RKO (cell line): ENCODE measurements at regions not wholly inside any gene's neighbourhood (a gene's known extent, or its start where the extent isn't known, plus 50 kb on each side); places are given as distances from the start of the nearest gene placed in this dataset.

ENCODE experiments used
- DNase-seq: peaks from one replicate; pipeline ENCODE4 v3.0.0-alpha.2; 2016; ENCODE audit warnings: low spot score

DNA sequence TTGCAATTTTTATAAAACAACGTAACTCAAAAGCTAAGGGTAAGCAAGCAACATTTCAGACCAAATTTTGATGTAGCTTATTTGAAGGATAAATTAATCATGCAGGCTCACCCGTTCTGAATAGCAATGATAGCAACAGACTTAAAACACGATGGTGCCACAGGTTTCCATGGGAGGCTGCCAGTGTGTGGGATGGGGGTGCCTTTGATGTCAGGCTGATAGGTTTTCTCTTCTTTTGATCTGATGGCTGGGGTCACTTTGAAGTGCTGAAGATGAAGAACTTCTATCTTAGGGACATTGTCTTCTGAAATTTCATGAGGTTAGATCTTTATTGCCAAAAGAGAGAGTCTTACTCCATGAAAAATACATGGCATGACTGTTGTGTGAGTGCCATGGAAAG lies 206.8 kb downstream of the LPIN1 start:
- no peak for DNase-seq

DNA sequence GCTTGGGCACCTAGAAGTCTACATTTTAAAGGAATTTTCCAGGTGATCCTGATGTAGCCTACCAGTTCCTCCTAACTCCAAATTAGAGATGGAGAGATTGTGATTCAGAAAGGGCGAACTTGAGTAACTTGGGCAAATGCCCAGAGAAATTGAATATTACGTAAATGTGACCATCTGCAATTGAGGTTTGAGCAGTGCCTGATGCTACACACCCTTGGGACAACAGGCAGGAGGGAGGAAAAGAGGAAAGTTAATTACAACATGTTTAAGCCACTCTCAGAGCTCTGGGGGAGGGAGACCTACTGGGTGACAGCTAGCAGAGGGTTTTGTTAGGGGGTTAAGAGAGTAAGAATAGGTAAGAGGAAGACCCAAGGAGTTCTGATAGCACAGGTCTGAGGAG lies 208.9 kb downstream of the LPIN1 start:
- DNase-seq = no peak

- no peak for DNase-seq
Observed at GRCh38 chr2:11955884-11956291, 209.5 kb downstream of the LPIN1 start.

DNA sequence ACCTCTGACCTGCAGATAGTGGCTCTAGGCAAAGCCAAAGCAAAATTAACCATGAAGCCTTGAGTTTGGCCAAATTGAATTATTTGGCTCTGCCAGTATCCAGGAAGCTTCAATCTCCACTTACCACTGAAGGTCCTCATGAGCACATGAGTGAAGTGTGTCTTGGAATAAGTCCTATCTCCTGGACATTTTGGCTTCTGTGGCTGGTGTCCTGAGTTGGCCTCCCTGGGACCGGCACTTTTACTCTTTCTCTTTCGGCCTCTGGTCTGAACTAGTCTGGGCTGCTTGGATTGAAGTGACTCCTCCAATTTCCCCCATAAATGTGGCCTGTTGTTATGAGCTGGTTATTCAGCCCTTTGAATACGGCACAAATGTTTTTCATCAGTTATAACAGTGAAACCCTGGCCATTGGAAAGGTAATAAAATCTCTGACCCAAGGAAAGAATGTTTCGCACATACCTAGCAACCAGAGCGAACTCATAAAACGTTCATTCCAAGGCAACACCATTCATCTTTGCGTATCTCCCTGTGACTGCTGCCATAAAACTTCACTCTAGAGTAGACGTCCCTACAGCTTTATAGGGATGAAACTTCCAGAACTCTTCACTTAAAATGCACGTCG lies 216.4 kb downstream of the LPIN1 start:
- DNase-seq = no peak

DNA sequence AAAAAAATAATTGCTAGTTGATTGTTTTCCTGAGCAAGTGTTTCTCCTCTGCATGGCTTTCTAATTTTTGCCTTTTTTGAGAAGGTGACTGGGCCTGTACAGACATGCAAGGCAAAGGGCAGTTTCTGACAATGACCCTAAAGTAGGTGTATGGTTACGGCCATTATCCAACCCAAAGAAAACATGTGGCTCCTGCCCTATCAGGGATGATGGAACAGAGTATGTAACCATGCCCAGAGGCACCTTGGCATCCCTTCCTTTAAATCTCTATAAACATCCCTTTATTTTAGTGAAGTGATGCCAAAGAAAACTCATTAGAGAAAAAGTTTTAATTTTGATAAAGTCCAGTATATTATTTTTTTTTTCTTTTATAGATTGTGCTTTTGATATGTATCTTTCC lies 217.5 kb downstream of the LPIN1 start:
- no peak for DNase-seq

DNA sequence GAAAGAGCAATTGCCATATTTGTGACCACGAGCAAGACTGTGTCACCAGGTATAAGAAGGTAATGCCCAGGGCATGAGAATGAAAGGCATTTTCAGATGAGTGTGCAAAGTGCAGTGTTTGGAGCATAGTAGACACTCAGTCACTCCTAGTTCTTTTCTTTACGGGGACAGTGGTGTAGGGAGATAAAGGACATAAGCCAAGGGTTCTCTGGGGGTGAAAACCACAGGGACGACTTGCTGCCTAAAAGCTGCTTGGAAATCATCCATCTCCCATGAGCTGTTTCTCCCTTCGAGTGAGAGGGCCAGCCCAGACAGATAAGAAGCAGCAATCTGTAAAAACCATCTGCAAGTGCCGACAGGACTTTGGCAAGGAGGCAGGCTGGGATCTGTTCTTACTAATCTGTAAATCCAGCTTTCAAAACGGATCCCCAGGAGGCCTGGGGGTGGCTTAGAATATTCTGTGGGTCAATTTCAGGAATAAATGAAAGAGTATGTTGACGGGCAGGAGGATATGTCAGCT lies 221.6 kb downstream of the LPIN1 start:
- DNase-seq = no peak

- no peak for DNase-seq
Observed at GRCh38 chr2:11968521-11968920, 222.1 kb downstream of the LPIN1 start.

DNA sequence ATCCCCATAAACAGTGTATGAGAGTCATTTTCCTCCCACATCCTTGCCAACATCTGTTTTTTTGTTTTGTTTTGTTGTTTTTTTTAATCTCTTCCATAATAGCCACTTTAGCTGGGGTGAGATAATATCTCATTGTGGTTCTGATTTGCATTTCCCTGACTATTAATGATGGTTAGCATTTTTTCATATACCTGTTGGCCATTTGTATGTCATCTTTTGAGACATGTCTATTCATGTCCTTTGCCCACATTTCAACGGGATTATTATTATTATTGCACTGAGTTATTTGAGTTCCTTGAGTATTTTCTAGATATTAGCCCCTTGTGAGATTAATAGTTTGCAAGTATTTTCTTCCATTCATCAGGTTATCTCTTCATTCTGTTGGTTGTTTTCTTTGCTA lies 223.3 kb downstream of the LPIN1 start:
- no peak for DNase-seq

DNA sequence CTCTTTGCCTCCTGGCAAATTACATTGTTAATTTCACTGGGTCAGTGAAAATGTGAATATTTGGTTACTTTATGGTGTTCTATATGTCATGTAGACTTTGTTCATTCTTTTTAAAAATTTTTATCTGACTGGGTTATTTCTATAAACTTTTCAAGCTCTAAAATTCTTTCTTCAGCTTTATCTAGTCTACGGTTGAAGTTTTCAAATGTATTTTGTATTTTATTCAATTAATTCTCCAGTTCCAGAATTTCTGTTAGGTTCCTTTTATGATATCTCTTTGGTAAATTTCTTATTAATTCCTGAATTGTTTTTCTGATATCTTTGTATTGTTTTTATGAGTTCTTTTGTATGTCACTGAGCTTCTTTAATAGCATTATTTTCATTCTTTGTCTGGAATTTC lies 228.1 kb downstream of the LPIN1 start:
- no peak for DNase-seq

DNA sequence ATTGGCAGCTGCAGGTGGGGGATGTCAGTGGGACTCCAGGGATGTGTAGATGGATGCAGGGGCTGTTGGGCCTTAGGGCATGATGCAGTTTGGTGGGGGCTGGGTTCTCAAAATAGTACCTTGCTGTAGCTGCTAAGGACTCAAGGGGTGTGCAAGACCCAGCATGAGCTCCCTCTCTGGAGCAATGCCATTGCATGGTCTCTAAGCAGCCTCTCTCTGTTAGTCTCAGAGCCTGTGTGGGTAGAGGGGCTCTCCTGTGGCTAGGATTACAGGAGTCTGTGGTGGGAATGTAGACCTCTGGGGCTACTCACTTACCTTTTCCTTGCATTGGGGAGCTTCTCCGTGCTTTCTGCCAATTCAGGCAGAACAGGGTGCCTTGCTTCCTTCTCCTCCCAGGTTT lies 228.9 kb downstream of the LPIN1 start:
- no peak for DNase-seq

DNA sequence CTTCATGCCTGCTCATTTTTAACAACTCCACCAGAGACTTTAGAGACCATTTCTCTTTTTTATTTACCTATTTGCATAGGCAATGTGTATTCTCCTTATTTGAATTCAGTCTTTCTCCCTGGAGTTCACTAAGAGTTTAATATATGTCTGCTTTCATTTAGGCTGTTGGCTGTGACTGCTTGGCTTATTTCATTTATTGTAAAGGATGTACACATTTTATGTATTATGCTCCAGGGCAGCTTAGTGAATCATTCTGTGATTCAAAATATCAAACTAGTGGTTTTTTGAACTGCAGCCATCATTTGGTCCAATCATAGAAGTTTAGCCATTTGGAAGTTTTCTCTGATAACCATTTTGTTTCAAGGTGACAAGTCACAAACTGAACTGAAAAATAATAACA lies 229.6 kb downstream of the LPIN1 start:
- DNase-seq = no peak

- DNase-seq = no peak
Observed at GRCh38 chr2:11977766-11978524, 231.5 kb downstream of the LPIN1 start.

GRCh38 chr2:11980809-11981208 lies 234.4 kb downstream of the LPIN1 start:
- DNase-seq = no peak

DNA sequence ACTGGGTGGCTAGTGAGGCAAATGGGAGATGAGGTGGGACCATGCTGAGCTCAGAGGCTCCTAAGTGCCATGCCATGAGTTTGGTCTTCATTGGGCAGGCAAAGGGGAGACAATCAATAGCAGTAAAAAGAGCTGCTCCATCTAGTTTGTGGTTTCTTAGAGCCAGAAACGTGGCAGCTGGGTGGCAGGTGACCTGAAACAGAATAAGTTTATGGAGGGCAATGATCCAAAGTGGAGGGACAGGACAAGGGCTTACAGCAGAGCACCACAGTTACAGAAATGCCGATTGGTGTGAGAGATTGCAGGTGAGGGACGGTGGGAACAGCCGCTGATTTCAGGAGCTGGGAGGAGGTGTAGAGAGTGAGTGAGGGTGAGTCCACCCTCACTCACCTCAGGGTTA lies 237.0 kb downstream of the LPIN1 start:
- no peak for DNase-seq

GRCh38 chr2:11983870-11984269 lies 237.4 kb downstream of the LPIN1 start:
- no peak for DNase-seq

GRCh38 chr2:11984316-11985158 lies 238.1 kb downstream of the LPIN1 start:
- DNase-seq = no peak

GRCh38 chr2:11985817-11986566 lies 239.6 kb downstream of the LPIN1 start:
- no peak for DNase-seq

GRCh38 chr2:11987151-11987550 lies 240.7 kb downstream of the LPIN1 start:
- no peak for DNase-seq

DNA sequence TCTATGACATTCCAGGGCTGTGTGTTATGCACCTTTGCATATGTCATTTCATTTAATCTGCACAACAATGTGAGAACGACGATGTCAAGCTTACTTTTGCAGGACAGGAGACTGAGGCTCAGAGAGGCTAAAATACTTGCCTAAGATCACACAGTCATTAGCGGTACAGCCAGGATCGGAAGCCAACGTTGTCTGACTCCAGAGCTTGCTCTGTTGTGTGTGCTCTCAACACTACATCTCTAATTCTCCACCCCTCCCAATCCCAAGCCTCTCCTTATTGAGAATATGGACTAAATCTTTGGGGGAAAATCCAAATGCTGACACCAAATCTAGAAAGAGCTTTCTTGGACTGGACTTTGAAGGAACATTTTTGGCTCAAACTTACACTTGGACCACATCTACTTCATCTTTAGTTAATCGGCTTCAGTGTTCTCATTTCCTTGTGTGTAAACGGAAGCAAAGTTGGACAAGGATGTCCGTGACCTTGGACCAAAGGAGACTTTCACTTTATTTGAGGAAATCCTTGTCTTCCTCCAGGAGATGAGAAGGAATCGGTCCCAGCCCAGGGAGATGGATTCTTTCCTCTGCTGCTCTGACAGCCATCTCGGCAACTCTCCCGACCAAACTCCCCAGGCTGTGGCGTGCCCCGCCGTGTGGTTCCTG lies 242.4 kb downstream of the LPIN1 start:
- DNase-seq = no peak

DNA sequence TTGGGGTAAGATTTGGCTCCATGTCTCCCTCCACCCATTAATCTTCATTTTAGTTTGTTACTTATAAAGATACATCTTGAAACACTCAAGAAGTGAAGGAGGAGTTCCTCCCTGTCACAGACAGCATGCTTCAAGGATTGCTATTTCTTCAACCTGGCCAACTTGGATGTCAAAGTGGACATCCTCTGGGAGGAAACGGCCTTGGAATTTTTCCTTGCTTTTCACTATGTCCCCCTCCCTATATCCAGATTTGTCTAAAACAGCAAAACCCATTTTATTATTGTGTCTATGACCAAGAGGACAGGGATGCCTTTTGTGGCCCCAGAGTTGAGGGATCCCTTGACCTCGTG lies 242.9 kb downstream of the LPIN1 start:
- DNase-seq = no peak

GRCh38 chr2:11990576-11990975 lies 244.1 kb downstream of the LPIN1 start:
- DNase-seq = no peak

DNA sequence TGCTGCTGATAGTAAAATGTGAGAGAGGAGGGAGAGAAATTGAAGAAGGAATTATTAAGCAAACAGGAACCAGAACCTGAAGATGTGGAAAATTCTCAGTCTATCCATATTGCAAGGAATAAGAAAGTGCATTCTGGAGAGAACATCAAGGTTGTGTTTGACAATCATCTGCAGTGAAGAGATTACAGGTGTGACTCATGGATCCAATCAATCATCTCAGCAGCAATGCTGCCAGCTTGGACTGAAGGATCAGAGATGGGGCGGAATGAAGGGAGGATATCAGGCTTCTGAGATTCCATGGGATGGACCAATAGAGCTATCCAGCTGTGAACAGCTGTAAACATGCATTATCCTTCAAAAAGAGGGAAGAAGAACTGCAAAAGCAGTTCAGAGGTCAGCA lies 247.3 kb downstream of the LPIN1 start:
- no peak for DNase-seq
